Fibroblast of skin of right quadriceps (primary cell): ENCODE measurements at regions not wholly inside any gene's neighbourhood (a gene's known extent, or its start where the extent isn't known, plus 50 kb on each side); places are given as distances from the start of the nearest gene placed in this dataset.

Experiments
- DNase-seq: peaks from one replicate; pipeline ENCODE4 v3.0.0-alpha.2; 2013

DNA sequence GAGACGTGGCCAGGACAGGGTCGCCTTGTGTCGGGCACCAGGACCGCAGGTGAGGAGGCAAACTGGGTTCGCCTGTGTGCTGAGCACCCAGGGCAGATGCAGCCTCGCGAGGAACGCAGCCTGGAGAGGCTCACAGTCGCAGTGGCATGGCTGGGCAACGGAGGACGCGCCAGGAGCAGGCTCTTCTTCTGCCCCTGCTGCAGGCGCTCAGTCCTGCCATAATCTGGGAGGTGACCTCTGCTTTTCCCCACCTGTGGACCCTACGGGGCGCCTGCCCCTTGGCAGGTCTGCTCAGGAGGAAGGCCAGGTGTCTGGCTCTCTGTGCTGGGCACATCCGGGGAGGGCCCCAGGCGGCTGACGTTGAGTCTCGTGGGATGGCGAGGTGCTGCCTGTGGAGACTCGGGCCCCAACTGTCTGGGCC lies 1136.2 kb downstream of the BRD1 start:
- no peak for DNase-seq

DNA sequence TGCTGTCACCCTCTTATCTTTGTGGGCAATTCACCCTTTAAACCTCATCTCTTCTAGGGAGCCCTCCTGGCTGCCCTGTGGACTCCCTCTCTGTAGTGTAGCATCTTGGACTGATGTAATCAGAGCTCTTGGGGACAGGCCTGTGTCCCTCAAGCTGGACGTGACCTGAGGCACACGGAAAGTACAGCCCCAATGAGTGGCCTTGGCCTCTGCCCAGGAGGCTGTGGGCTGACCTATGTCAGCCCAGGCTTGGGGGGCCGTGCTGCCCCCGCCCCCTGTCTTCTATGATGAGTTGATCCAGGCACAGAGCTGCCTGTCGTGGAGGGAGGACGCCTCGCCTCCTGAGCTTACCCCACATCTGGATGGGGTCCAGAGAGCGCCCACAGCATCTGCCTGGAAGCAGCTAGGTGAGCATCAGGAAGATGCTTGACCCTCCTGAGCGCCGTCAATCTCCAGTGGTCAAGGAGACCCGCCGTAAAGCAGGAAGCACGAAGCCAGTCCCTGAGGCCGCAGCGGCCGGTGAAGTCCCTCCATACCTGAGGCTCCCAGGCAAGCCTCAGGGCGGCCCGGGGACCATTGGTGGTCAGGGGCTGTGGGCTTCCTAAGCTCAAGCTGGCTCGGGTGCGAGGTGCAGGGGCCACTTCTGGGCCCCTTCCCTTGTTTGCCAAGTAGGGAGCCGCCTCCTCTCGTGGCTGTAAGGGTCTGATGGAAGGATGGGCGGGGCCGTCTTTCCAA lies 1136.9 kb downstream of the BRD1 start:
- DNase-seq, result no peak

DNA sequence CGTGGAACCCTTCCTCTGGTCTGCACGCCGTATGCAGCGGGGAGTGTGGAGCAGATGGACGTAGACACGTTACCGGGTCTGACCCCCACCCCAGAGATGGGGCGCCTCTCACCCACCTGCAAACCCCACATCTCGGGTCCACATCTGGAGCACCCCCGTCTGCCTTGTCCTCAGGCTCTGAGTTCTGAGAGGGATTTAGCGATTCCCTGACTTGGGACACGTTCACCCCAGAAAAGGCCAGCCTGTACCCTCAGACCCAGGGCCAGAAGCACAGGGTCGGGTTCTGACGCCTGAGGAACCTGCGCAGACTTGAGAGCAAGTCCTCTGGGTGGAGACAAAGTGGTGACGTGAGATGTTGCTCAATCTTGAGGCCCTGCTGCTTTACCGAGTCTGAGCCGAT lies 1138.5 kb downstream of the BRD1 start:
- no peak for DNase-seq

DNA sequence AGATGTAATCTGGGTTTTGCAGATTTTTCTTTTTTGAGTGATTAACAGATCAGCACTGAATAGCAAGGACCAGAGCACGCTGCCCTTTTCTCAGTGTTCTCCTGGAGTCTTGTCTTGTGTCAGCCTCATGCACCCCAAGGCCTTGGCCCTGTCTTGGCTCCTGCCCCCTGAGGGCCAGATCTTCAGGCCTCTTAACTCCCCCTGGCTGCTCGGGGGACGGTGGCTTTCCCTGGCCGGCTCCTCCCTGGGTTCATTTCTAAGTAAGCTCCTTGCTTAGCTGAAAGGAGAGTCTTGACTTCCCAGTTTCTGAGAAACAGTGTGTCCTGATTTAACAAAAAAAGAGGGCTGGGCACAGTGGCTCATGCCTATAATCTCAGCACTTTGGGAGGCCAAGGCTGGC lies 1139.3 kb downstream of the BRD1 start:
- DNase-seq, result no peak

DNA sequence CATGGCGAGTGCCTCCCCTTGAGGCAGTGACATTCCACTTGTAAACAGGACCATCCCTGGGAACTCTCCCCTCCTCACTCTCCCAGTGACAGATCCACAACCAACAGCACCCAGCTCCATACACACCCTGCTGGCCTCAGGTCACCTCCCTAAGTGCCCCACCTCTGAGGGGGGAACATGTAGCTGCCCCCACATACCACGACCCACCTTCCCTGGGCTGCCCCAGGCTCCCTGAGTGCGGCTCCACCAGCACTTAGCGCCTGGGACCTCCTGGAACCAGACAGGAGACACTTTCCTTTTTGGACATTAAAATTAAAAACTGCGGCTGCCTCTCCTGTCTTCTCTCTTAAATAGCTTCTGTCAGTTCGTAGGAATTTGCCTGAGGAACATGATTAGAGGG lies 1140.1 kb downstream of the BRD1 start:
- no peak for DNase-seq

DNA sequence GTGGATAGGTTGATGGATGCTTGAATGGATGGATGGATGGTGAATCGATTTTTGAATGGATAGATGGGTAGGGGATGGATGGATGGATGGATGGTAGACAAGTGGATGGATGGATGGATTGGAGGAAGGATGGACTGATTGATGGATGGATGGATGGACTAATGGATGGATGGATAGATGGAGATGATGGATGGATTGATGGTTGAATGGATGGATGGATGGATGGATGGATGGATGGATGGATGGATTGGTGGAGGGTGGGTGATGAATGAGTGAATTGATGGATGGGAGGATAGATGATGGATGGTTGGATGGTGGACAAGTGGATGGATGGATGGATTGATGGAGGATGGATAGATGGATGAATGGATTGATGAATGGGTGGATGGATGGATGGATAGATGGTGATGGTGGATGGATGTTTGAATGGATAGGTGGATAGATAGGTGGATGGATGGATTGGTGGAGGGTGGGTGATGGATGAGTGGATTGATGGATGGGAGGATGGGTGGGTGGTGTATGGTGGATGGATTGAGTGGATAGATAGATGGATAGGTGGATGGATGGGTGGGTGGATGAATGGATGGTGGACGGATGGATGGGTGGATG lies 1140.9 kb downstream of the BRD1 start:
- no peak for DNase-seq

DNA sequence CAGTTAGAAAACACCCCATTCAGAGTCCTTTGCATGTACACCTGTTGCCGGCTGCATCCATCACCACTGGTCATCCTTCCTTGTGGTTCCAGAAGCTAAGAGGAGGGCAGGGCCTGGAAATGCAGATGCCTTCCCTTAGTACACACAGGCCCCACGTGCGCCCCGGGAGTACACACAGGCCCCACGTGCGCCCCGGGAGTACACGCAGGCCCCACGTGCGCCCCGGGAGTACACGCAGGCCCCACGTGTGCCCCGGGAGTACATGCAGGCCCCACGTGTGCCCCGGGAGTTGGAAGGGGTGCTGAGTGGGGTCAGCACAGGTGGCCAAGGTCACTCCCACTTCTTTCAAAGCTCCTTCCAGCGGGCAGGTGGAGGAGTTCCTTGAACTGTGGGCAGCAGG lies 1141.9 kb downstream of the BRD1 start:
- DNase-seq, result no peak

DNA sequence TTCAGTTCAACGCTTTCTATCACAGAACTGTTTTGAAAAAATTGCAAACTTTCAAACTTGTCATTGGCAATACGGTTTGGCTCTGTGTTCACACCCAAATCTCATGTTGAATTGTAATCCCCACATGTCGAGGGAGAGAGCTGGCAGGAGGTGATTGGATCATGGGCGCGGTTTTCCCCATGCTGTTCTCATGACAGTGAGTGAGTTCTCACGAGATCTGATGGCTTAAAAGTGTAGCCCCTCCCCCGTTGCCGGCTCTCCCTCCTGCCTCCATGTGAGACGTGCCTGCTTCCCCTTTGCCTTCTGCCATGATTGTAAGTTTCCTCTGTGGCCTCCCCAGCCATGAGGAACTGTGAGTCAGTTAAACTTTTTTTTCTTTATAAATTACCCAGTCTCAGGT lies 1144.0 kb downstream of the BRD1 start:
- no peak for DNase-seq

DNA sequence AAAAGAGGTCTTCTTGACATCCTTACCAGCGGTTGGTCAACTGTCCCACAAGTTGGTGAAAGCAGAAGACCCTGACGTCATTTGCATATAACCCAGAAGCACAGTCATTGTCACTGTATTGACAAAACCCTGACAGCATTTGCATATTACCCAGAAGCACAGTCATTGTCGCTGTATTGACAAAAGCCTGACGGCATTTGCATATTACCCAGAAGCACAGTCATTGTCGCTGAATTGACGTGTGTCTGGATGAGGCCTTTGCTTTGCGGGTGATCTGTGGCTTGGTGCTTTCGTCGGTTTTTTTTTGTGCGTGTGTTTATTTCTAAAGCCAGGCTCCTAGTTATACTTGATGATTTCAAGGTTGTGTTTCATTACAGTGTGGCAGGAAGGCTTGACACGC lies 1145.2 kb downstream of the BRD1 start:
- DNase-seq, result no peak

DNA sequence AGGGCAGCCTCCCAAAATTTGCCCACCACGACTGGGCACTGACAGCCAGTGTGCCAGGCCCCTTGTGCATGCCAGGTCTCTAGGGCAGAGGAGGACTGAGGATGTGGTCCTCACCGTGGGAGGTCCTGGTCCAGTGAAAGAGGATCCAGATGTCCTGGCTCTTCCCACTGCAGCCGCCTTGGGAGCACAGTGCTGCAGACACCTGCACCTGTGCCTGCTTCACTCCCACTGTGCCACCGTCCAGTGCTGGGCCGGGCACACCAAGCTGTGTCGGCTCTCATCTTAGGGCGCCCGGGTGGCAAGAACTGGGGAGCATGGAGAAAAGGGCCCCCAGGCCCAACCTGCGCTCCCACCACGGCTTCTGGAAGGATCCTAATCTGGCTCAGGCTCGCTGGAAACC lies 1147.1 kb downstream of the BRD1 start:
- no peak for DNase-seq

DNA sequence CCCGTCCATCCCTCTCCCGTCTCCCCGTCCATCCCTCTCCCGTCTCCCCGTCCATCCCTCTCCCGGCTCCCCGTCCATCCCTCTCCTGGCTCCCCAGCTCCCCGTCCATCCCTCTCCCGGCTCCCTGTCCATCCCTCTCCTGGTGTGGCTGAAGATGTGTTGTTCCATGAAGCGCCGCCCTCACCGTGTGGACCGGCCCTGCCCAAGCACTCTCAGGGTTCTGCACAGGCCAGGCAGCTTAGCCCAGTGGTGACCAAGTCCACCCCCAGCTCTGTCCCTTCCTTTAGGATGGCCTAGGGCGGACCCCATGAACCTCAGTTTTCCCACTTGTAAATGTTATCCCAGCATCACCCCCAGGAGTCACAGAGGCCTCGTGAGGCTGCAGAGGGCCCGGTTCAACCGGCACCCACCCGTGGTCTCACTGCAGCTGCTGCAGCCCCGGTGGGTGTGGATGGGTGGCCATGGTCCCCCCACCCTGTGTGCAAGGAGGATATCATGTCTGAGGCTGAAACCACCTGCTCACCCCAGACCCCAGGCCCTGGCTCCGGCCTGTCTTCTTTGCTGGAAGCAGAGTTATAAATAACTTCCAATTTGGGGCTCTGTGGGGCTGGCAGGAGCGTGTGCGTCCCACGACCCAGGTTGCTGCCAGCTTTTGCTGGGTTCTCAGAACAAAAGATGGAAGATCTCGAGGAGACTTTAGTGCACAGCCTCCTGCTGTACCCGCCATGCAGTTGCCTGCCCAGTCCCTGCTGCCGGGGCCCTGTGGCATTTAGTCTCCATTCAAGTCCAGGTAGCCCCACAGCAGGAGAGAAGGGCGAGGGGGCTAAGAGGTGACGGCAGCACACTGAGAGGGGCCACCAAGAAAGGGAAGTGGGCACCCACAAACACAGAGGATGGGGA lies 1147.8 kb downstream of the BRD1 start:
- no peak for DNase-seq

DNA sequence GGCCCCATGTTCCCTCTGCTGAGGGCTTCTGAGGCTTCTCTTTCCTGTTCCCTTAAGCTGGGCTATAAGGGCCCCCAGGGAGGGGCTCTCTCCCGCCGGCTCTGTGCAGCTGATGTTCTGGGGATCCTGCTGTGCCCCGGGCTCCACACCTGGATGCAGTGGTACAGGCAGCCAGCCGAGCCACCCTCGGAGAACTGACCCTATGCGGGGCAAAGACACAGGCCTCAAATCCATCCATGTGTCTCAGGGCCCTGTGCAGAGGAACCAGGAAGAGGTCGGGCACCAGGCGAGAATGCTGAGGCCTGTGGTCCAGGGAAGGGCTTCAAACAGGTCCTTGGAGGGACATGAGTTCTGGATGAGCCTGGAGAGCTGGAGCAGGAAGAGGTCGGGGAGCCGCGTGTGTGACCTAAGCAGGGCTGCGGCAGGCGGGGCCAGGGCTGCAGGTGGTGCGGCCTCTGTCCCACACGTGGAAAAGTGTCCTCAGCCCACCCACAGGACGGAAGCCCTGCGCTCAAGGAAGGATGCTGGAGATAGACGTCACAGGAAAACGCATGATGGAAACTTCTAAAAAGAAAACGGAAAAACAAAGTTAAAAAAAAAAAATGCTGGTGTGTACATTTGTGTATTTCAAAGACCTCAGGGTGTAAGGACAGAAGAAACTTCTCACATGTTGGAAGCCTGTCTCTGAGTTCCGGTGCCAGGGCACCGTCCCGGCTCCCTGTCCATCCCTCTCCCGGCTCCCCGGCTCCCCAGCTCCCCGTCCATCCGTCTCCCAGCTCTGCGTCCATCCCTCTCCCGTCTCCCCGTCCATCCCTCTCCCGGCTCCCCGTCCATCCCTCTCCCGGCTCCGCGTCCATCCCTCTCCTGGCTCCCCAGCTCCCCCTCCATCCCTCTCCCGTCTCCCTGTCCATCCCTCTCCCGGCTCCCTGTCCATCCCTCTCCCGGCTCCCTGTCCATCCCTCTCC lies 1149.2 kb downstream of the BRD1 start:
- DNase-seq, result no peak

DNA sequence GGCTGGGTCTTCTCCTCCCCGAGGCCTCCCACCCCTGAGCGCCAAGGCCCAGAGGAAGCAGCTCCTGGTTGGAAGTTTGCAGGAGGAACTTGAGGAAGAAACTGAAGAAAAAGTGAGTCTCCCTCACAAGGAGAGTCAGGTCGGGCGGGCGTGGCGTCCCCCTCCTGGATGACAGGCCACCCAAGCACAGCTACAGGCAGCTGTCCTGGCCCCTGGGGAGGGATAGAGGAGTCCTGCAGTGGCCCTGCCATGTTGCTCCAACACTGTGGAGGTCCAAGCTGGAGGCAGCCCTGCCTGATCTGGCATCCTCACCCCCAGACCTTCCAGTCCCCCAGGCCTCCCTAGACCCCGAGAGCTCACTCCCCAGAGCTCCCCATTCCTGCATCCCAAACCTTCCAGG lies 1150.1 kb downstream of the BRD1 start:
- no peak for DNase-seq

DNA sequence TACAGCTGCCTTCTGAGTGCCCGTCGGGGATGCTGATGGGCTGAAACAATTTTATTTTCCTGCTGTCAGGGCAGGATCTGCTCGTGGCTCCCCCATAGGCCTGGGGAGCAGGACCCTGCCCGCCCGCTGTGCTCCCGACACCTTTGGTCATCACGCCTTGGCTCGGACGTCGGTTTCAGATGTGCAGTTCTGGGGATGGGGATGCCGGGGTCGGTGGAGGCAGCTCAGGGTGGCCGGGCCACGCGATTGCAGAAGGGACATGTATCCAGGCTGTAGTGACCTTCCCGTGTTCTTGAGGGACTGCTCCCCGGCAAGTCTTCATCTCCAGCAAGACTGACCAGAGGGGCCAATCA lies 1150.5 kb downstream of the BRD1 start:
- no peak for DNase-seq

DNA sequence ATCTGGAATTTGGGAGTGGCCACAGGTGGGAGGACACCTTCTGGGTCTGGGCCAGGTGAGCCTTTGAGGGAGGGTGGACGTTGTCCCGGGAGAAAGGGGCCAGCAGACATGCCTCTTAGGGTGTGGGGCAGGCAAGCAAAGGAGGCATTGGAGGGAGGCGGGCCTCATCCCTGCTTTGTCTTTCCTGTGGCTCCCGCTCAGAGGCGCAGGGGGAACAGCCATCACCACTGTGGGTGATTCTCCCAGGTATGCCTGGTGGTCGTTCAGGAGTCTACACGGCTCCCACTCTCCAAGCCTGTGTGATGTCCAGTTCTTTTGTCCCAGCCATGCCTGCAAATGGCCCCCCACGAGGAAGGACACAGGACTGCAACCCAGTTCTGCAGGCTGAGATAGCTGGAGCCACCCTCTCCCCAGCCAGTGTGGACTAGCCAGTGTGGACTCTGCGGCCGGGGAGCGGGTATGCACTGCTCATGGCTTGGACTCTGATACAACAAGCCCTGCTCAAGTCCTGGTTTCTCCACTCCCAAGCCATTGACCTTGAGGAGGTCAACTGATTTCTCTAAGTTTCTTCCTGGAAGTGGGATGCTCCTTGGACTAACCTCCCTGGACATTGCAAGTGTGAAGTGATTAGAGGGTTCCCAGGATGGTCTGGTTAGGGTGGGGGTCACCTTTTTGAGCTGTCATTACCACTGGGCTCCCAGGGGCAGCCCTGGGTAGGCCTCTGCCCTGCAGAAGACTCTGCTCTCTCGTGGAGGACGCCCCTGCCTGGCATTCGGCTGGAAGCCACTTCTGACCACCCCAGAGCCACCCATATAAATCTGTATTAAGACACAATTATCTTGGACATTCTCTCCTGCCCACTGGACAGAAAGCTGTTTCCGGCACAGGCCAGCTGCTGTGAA lies 1151.2 kb downstream of the BRD1 start:
- no peak for DNase-seq

DNA sequence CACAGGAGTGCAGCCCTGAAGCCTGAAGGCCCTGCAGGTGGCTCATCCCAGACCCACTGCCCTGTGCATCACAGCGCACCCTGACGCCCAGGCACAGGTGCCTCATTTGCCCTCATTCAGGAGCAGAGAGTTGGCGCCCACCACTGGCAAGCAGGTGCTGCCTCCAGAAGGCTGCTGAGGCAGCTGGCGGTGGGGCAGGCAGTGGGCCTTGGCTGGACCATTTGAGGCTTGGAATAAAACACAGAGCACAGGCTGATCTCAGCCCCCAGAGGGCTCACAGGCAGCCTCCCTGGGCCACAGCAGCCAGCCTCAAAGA lies 1151.9 kb downstream of the BRD1 start:
- no peak for DNase-seq

DNA sequence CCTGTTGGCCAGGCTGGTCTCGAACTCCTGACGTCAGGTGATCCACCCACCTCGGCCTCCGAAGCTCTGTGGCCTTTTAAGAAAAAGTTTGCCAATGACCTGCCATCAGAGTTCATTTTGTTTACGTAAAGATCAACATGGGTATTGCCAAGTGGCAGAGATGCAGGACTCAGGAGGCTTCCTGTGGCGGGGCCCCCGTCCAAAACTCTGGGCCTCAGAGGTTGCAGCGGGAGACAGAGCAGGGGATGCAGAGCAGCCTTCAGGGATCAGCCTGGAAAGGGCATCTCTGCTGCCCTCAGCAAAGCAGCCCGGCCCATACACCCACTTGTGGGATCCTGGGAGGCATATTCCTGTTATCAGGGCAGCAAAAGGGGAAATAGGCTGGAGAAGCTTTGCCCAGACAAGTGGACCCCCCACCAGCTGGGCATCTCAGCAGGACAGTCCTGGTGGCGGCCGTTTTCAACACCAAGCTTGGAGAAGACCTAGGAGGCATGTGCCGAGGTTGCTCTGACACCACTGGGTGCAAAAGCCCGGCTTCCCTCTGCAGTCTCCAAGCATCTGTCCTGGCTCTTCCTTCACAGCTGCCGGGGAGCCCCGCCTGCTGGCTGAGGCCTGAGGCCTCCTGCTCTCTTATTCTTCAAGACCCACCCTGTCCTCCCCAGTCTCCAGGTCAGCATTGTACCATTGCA lies 1152.4 kb downstream of the BRD1 start:
- no peak for DNase-seq

DNA sequence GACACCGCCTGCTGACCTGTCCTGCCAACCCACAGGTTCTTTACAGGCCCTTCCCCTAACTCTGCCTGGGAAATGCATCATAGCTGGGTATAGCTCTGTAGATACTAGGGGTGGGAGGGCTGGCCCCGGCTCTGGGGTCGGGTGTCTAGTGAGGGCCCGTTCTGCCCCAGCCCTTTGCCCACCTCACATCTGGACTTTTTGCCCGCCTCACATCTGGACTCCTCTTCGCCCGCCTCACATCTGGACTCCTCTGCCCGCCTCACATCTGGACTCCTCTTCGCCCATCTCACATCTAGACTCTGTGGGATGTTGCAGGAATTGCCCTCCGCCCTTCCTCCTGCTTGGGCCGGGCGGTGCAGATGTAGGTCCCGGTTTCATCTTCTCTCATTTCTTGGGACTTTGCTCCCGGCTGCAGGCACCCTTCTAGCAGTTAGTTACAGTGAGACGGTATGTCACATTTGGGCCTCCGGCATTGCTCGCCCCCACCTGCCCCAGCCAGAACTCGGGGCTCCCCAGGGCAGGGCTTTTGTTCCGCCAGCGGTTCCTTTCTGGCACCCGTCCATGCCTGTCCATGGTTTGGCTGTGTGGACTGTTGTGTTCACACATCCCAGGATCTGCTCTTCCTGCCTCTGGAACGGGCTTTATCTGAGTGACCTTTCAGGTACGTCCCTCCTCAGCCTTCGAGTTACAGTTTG lies 1153.7 kb downstream of the BRD1 start:
- no peak for DNase-seq

DNA sequence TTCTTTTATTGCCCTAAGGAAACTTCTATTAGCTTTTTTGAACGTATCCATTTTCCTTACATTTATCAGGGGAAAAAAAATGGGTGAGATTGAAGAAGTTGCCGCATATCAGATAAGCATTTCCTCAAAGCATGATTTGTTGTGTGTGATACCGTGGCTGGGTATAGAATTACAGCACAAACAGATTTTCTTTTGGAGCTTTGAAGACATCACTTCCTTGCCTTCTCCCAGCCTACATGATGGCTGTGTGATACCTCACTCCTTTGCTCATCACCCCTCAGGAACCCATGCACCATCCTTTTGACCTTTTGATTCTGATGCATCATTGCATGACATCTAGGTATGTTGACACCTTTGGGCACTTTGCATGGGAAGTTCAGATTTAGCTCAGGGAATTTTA lies 1155.3 kb downstream of the BRD1 start:
- DNase-seq, result no peak

DNA sequence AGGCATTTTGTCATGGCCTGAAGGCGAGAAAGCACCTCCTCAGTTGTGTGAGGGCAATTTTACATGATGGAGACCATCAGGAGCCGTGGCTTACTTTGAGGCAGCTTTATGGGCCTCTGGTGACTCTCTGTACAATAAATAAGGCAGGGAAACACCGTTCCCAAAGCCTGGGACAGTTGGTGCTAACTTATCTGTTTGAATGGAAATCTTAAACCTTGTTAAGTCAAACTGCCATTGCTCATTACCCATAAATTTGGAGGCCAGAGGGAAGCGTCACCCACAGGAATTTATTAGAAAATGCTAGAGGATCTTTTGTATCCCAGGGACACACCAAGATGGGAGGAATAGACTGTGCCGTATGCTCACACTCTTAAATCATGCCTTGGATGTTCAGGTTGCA lies 1156.9 kb downstream of the BRD1 start:
- peak; percentile 23 for DNase-seq
